ENCODE measurements at regions not wholly inside any gene's neighbourhood (a gene's known extent, or its start where the extent isn't known, plus 50 kb on each side); places are given as distances from the start of the nearest gene placed in this dataset.

DNA sequence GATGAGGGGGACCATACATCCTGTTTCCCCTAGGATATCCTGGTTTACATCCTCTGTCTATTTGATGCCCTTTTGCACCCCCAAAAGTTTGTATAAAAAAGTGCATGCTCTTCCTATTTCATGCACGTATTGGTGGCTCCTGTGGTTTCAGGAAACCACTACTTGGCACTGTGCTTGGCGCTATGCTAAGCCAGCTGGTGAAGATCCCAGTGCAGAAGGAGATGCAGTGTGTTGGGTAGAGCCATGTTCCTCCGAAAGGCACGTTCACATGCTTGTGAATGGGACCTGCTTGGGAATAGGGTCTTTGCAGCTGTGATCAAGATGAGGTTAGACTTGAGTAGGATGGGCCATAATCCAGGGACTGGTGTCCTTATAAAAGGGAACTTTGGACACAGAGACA is 419.7 kb downstream of the GALR1 start:
- DNase-seq (no peak), ATAC-seq (no peak)
- H3K27ac ChIP-seq: no peak overlapping the region
- peaks cover 8% of the 10 kb centered on the region for H3K27me3 ChIP-seq (ENCODE audit: low read depth)
- no peaks in the 10 kb centered on the region for H3K9me3 ChIP-seq
- TF ChIP-seq CTCF (IDR thresholded peaks at IDR 0.05): no peak
- H3K4me1 ChIP-seq: peaks cover 8% of the 10 kb centered on the region
- no peak overlapping the region for H3K4me3 ChIP-seq
- no peaks in the 10 kb centered on the region for H3K36me3 ChIP-seq
- intact Hi-C loops (cut with DNase I): no loop called here

GRCh38 chr18:77671456-77672167 is 422.0 kb downstream of the GALR1 start:
- no peak overlapping the region for H3K27ac ChIP-seq
- H3K4me1 ChIP-seq: peaks cover 8% of the 10 kb centered on the region
- H3K4me3 ChIP-seq: no peak overlapping the region
- intact Hi-C loops (cut with DNase I): no loop called here
- DNase-seq: no peak
- no peaks in the 10 kb centered on the region for H3K9me3 ChIP-seq
- TF ChIP-seq CTCF (IDR thresholded peaks at IDR 0.05): no peak
- no peak for ATAC-seq
- H3K36me3 ChIP-seq: no peaks in the 10 kb centered on the region
- peaks cover 10% of the 10 kb centered on the region for H3K27me3 ChIP-seq (ENCODE audit: low read depth)

DNA sequence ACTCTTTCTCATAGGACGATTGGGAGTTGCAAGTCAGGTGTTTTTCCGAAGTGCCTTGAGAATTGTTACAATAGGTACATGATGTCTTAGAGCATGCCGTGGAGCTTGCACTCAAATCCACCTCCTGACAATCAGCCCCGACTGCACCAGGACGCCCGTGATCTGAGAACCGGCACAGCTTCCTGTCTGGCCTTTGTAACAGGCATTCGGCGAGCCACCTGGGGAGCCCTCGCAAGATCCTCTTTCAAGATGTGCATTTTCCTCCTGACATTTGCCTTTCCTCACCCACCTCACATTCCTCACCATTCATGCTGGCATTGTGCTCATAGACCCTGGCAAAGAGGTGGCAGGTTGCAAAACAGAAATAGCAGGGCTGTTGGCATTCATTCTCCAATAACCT is 427.3 kb downstream of the GALR1 start:
- DNase-seq (no peak), ATAC-seq (no peak)
- H3K4me1 ChIP-seq: peaks cover 2% of the 10 kb centered on the region
- TF ChIP-seq CTCF (IDR thresholded peaks at IDR 0.05): no peak
- peaks cover 12% of the 10 kb centered on the region for H3K27me3 ChIP-seq (ENCODE audit: low read depth)
- intact Hi-C loops (cut with DNase I): no loop called here
- H3K9me3 ChIP-seq: no peaks in the 10 kb centered on the region
- H3K4me3 ChIP-seq: no peak overlapping the region
- H3K27ac ChIP-seq: no peak overlapping the region
- no peaks in the 10 kb centered on the region for H3K36me3 ChIP-seq

- Histone ChIP-seq H3K9me3 (no peaks in the 10 kb centered on the region), H3K27me3 (ENCODE audit: low read depth) (peaks cover 7% of the 10 kb centered on the region), H3K4me3 (no peak overlapping the region), H3K27ac (no peak overlapping the region), H3K36me3 (no peaks in the 10 kb centered on the region), H3K4me1 (no peaks in the 10 kb centered on the region)
- ATAC-seq: no peak
- intact Hi-C loops (cut with DNase I): no loop called here
- TF ChIP-seq CTCF (IDR thresholded peaks at IDR 0.05): no peak
- DNase-seq: no peak
These were observed 427.9 kb downstream of the GALR1 start for GRCh38 chr18:77677536-77677935.

DNA sequence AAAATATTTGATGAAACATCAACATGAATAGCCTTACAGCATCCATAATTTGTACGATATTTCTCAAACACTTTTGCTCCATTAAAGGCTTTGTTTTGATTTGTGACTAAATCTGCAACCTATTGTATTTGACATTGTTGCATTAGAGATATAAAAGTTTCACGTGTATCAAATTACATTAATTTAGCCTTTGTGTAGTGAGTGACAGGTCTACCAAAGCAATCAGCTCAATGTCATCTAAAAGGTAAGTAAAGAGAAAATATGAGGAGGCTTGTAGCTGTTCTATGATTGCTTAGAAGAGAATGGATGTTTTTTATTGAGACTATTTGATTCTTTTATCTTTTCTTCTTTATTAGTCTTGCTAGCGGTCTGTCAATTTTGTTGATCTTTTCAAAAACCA is 430.2 kb downstream of the GALR1 start:
- H3K27me3 ChIP-seq (ENCODE audit: low read depth): peaks cover 4% of the 10 kb centered on the region
- H3K9me3 ChIP-seq: no peaks in the 10 kb centered on the region
- H3K4me1 ChIP-seq: no peaks in the 10 kb centered on the region
- H3K4me3 ChIP-seq: no peak overlapping the region
- no peaks in the 10 kb centered on the region for H3K36me3 ChIP-seq
- no peak for ATAC-seq
- intact Hi-C loops (cut with DNase I): no loop called here
- no peak for DNase-seq
- no peak for TF ChIP-seq CTCF (IDR thresholded peaks at IDR 0.05)
- no peak overlapping the region for H3K27ac ChIP-seq

All from lower lobe of right lung (tissue), 2 donors.